ENCODE measurements at regions not wholly inside any gene's neighbourhood (a gene's known extent, or its start where the extent isn't known, plus 50 kb on each side); places are given as distances from the start of the nearest gene placed in this dataset.

GRCh38 chr1:185388346-185388745 lies 71.3 kb upstream of the IVNS1ABP start:
- TF ChIP-seq, protein P1, sequence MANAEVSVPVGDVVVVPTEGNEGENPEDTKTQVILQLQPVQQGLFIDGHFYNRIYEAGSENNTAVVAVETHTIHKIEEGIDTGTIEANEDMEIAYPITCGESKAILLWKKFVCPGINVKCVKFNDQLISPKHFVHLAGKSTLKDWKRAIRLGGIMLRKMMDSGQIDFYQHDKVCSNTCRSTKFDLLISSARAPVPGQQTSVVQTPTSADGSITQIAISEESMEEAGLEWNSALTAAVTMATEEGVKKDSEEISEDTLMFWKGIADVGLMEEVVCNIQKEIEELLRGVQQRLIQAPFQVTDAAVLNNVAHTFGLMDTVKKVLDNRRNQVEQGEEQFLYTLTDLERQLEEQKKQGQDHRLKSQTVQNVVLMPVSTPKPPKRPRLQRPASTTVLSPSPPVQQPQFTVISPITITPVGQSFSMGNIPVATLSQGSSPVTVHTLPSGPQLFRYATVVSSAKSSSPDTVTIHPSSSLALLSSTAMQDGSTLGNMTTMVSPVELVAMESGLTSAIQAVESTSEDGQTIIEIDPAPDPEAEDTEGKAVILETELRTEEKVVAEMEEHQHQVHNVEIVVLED (CRISPR knock-in tag; IDR thresholded peaks at IDR 0.05; ENCODE audit: borderline replicate concordance), result no peak
- TF ChIP-seq, protein P2, sequence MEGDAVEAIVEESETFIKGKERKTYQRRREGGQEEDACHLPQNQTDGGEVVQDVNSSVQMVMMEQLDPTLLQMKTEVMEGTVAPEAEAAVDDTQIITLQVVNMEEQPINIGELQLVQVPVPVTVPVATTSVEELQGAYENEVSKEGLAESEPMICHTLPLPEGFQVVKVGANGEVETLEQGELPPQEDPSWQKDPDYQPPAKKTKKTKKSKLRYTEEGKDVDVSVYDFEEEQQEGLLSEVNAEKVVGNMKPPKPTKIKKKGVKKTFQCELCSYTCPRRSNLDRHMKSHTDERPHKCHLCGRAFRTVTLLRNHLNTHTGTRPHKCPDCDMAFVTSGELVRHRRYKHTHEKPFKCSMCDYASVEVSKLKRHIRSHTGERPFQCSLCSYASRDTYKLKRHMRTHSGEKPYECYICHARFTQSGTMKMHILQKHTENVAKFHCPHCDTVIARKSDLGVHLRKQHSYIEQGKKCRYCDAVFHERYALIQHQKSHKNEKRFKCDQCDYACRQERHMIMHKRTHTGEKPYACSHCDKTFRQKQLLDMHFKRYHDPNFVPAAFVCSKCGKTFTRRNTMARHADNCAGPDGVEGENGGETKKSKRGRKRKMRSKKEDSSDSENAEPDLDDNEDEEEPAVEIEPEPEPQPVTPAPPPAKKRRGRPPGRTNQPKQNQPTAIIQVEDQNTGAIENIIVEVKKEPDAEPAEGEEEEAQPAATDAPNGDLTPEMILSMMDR (CRISPR knock-in tag; IDR thresholded peaks at IDR 0.05), result no peak
- TF ChIP-seq ZNF121 (CRISPR knock-in tag; IDR thresholded peaks at IDR 0.05) (no peak), MZF1 (CRISPR knock-in tag; IDR thresholded peaks at IDR 0.05; ENCODE audit: borderline replicate concordance) (no peak), ZBTB8A (CRISPR knock-in tag; IDR thresholded peaks at IDR 0.05; ENCODE audit: borderline replicate concordance, low read depth) (no peak), PRPF4 (IDR thresholded peaks at IDR 0.05; ENCODE audit: low read depth, low read length, poor library complexity, severe bottlenecking) (no peak), ZNF550 (CRISPR knock-in tag; IDR thresholded peaks at IDR 0.05; ENCODE audit: borderline replicate concordance) (no peak), ASH2L (IDR thresholded peaks at IDR 0.05; ENCODE audit: insufficient read length, low read depth, low read length) (no peak), RAD21 (CRISPR knock-in tag; IDR thresholded peaks at IDR 0.05) (no peak), RFXAP (CRISPR knock-in tag; IDR thresholded peaks at IDR 0.05; ENCODE audit: borderline replicate concordance) (no peak), GLI4 (CRISPR knock-in tag; IDR thresholded peaks at IDR 0.05; ENCODE audit: borderline replicate concordance) (no peak), SMAD1 (CRISPR knock-in tag; IDR thresholded peaks at IDR 0.05; ENCODE audit: borderline replicate concordance, low read depth) (no peak), REST (IDR thresholded peaks at IDR 0.05; ENCODE audit: borderline replicate concordance in 1 of 2, low read depth in 1 of 2, low read length in 2 of 2) (no peak), EP300 (IDR thresholded peaks at IDR 0.05; ENCODE audit: low read depth in 2 of 2, low read length in 2 of 2) (no peak), EP300 (CRISPR knock-in tag; IDR thresholded peaks at IDR 0.05; ENCODE audit: borderline replicate concordance) (no peak)
